HCT116 (cell line): ENCODE measurements at regions not wholly inside any gene's neighbourhood (a gene's known extent, or its start where the extent isn't known, plus 50 kb on each side); places are given as distances from the start of the nearest gene placed in this dataset.

Experiments
- ATAC-seq: fragments of 200-7000 bp; cut with Tn5 transposase; 2 replicates; pipeline ENCODE4 v1.9.1; 2020; ENCODE audit warnings: mild to moderate bottlenecking, moderate library complexity
- BruUV-seq: library from RNA; stranded (reverse); fragments of 400-500 nt; replicated peaks from 2 replicates; lab custom pipeline; 2021; lab: Mats Ljungman, UMichigan
- CTCF ChIA-PET: fragments of 300-600 bp; sonication (Branson Sonifier 250); formaldehyde crosslinking; loops from one replicate; lab custom pipeline; 2021; ENCODE audit warnings: antibody characterized with exemption; lab: Charles Lee
- POLR2A ChIA-PET: fragments of 300-600, 350-600 bp; sonication (Branson Sonifier 250); formaldehyde crosslinking; loops from one replicate; lab custom pipeline; 2021; ENCODE audit warnings: antibody characterized with exemption; lab: Charles Lee
- RAD21 ChIA-PET, 2 experiments: fragments of 300-600 bp; sonication (Branson Sonifier 250); formaldehyde crosslinking; loops; one replicate each; lab custom pipeline; 2023; ENCODE audit warnings: low total read pairs in 2 of 2; ENCODE audit not compliant: uncharacterized antibody in 2 of 2, unreplicated experiment in 2 of 2, low non-redundant PET in 1 of 2; lab: Charles Lee
- DNase-seq: peaks from one replicate; pipeline ENCODE4 v3.0.0-alpha.2; 2010; ENCODE audit warnings: low read depth, low spot score
- H2AFZ ChIP-seq: fragments of 200-600 bp; shearing (Covaris generic), sonication (generic); 2 replicates; pipeline ENCODE4 v1.6.1; 2017; ENCODE audit warnings: low read depth, mixed run types, mixed read lengths, antibody characterized with exemption, low read length; ENCODE audit not compliant: poor library complexity, severe bottlenecking
- H3K27ac ChIP-seq: 2 replicates; pipeline ENCODE4 v1.5.1; 2012; ENCODE audit warnings: low read depth, low read length
- H3K27me3 ChIP-seq: fragments of 200-600 bp; sonication (generic); 2 replicates; pipeline ENCODE4 v1.6.1; 2016; ENCODE audit warnings: mixed run types, low read length, mixed read lengths; ENCODE audit not compliant: insufficient read depth
- H3K36me3 ChIP-seq, 2 experiments: fragments of 200-500 bp in 1 of 2; fragments of 200-600 bp in 1 of 2; sonication (Bioruptor generic) in 1 of 2; sonication (generic) in 1 of 2; 2 replicates each; pipeline versions ENCODE4 v1.5.1 to v1.6.1; 2014 to 2016; ENCODE audit warnings: low read length in 2 of 2, inconsistent platforms in 1 of 2, mixed read lengths in 1 of 2, mixed run types in 1 of 2; ENCODE audit not compliant: insufficient read depth in 2 of 2, control insufficient read depth in 1 of 2
- H3K4me1 ChIP-seq, 2 experiments: fragments of 200-600 bp in 1 of 2; sonication (generic) in 1 of 2; 2 replicates each; pipeline versions ENCODE4 v1.5.1 to v1.6.1; 2012 to 2017; ENCODE audit warnings: low read length in 2 of 2, inconsistent platforms in 1 of 2, mild to moderate bottlenecking in 1 of 2, mixed read lengths in 1 of 2, mixed run types in 1 of 2, moderate library complexity in 1 of 2; ENCODE audit not compliant: insufficient read depth in 2 of 2, control insufficient read depth in 1 of 2
- H3K4me2 ChIP-seq: fragments of 200-600 bp; sonication (generic); 2 replicates; pipeline ENCODE4 v1.6.1; 2017; ENCODE audit warnings: mixed run types, low read length, mixed read lengths
- H3K4me3 ChIP-seq, 2 experiments: fragments of 200-600 bp in 1 of 2; sonication (generic) in 1 of 2; replicated peaks in 1 of 2; 2 replicates each; pipeline ENCODE4 v1.5.1; 2011 to 2016; ENCODE audit warnings: low read length in 2 of 2, control low read depth in 1 of 2, low read depth in 1 of 2, mild to moderate bottlenecking in 1 of 2, mixed read lengths in 1 of 2, mixed run types in 1 of 2
- H3K79me2 ChIP-seq: fragments of 200-600 bp; sonication (generic); 2 replicates; pipeline ENCODE4 v1.6.1; 2017; ENCODE audit warnings: mild to moderate bottlenecking, mixed run types, low read length, moderate library complexity, mixed read lengths; ENCODE audit not compliant: insufficient read depth
- H3K9ac ChIP-seq: fragments of 200-600 bp; sonication (generic); 2 replicates; pipeline ENCODE4 v1.6.1; 2016; ENCODE audit warnings: low read length, mixed read lengths
- H3K9me2 ChIP-seq: fragments of 200-600 bp; sonication (generic), shearing (Covaris generic); 2 replicates; pipeline ENCODE4 v1.6.1; 2017; ENCODE audit warnings: mixed run types, mild to moderate bottlenecking, moderate library complexity; ENCODE audit not compliant: insufficient read depth
- H3K9me3 ChIP-seq, 2 experiments: fragments of 200-500 bp in 1 of 2; fragments of 200-600 bp in 1 of 2; sonication (Bioruptor generic) in 1 of 2; sonication (generic) in 1 of 2; 2 replicates each; pipeline ENCODE4 v1.6.1; 2014 to 2017; ENCODE audit warnings: low read length in 2 of 2, mixed read lengths in 2 of 2, inconsistent platforms in 1 of 2, low read depth in 1 of 2, mild to moderate bottlenecking in 1 of 2, mixed run types in 1 of 2, moderate library complexity in 1 of 2; ENCODE audit not compliant: control insufficient read depth in 1 of 2, insufficient read depth in 1 of 2
- H4K20me1 ChIP-seq: fragments of 200-600 bp; sonication (generic), shearing (Covaris generic); 2 replicates; pipeline ENCODE4 v1.6.1; 2017; ENCODE audit warnings: mixed run types, mild to moderate bottlenecking, moderate library complexity; ENCODE audit not compliant: insufficient read depth
- CBX3 ChIP-seq: IDR thresholded peaks from 2 replicates; pipeline ENCODE4 v1.6.1; 2012; ENCODE audit warnings: low read depth
- CEBPB ChIP-seq: IDR thresholded peaks from 2 replicates; pipeline ENCODE4 v1.6.1; 2012; ENCODE audit warnings: low read depth
- EGR1 ChIP-seq: IDR thresholded peaks from 2 replicates; pipeline ENCODE4 v1.6.1; 2012; ENCODE audit warnings: low read depth
- FOSL1 ChIP-seq: IDR thresholded peaks from 2 replicates; pipeline ENCODE4 v1.6.1; 2012; ENCODE audit warnings: low read depth
- MAX ChIP-seq: IDR thresholded peaks from 2 replicates; pipeline ENCODE4 v1.6.1; 2012
- POLR2A ChIP-seq: IDR thresholded peaks from 2 replicates; pipeline ENCODE4 v1.7.0; 2011; ENCODE audit warnings: borderline replicate concordance; ENCODE audit not compliant: insufficient read depth, insufficient read length; ENCODE audit errors: extremely low read depth
- POLR2AphosphoS5 ChIP-seq: IDR thresholded peaks from 2 replicates; pipeline ENCODE4 v1.6.1; 2011; ENCODE audit warnings: mild to moderate bottlenecking, low read depth, low read length, moderate library complexity
- RAD21 ChIP-seq: IDR thresholded peaks from 2 replicates; pipeline ENCODE4 v1.6.1; 2012; ENCODE audit warnings: low read depth, mild to moderate bottlenecking
- SP1 ChIP-seq: IDR thresholded peaks from 2 replicates; pipeline ENCODE4 v1.6.1; 2012; ENCODE audit warnings: low read depth
- YY1 ChIP-seq: IDR thresholded peaks from 2 replicates; pipeline ENCODE4 v1.6.1; 2011; ENCODE audit warnings: low read length, low read depth, moderate library complexity, mild to moderate bottlenecking; ENCODE audit not compliant: insufficient replicate concordance; ENCODE audit errors: extremely low read depth
- intact Hi-C: fragments of 100-400 bp; cut with micrococcal nuclease; formaldehyde crosslinking; loops from 2 replicates; pipeline ENCODE4 v1.10.0; 2022
- TF ChIP-seq, protein P1 (sequence below): IDR thresholded peaks from 2 replicates; pipeline ENCODE4 v1.6.1; 2012
- TF ChIP-seq, protein P2 (sequence below), 3 experiments: fragments of 200-600 bp in 1 of 3; sonication (generic) in 1 of 3; IDR thresholded peaks in 2 of 3; conservative IDR thresholded peaks in 1 of 3; 2 replicates each; pipeline ENCODE4 v1.5.1; 2012 to 2017; ENCODE audit warnings: low read depth in 2 of 3, low read length in 2 of 3, antibody characterized with exemption in 1 of 3, borderline replicate concordance in 1 of 3, control low read depth in 1 of 3, mild to moderate bottlenecking in 1 of 3, mixed read lengths in 1 of 3, mixed run types in 1 of 3, moderate library complexity in 1 of 3; ENCODE audit not compliant: insufficient read depth in 1 of 3

DNA sequence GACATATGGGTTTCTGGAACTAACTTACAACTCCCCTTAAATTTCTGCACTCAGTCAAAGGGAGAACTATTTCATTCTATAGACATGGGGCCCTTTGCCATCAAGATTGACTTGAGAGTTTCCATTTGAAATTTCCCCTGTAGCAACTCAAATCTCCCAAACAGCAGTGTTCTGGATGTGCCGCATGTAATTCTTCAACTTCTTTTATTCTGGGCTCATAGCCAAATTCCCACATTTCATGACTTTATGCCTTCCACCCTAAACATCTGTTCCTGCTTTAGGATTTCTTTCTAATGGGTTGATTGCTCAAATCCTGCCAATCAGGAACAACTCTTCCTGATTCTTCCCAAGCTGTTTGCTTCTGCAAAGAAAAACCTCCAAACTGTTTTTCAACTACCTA is 336.0 kb downstream of the TBC1D4 start:
- RAD21 ChIA-PET = no interaction called here
- H2AFZ ChIP-seq = no peak overlapping the region
- H3K9me2 ChIP-seq = no peaks in the 10 kb centered on the region
- POLR2A ChIA-PET = no interaction called here
- DNase-seq (no peak), ATAC-seq (no peak)
- H3K9ac ChIP-seq = no peak overlapping the region
- no peaks in the 10 kb centered on the region for H3K36me3 ChIP-seq
- H3K4me2 ChIP-seq = no peak overlapping the region
- H3K4me1 ChIP-seq = no peaks in the 10 kb centered on the region
- intact Hi-C loops = no loop called here
- CTCF ChIA-PET = no interaction called here
- no TSS peak for BruUV-seq
- no peaks in the 10 kb centered on the region for H3K79me2 ChIP-seq
- no peaks in the 10 kb centered on the region for H4K20me1 ChIP-seq
- no peak overlapping the region for H3K27ac ChIP-seq
- H3K9me3 ChIP-seq = no peaks in the 10 kb centered on the region
- no peak overlapping the region for H3K4me3 ChIP-seq
- TF ChIP-seq, protein P1, sequence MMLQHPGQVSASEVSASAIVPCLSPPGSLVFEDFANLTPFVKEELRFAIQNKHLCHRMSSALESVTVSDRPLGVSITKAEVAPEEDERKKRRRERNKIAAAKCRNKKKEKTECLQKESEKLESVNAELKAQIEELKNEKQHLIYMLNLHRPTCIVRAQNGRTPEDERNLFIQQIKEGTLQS = no peak
- TF ChIP-seq POLR2A = no peak
- TF ChIP-seq, protein P2, sequence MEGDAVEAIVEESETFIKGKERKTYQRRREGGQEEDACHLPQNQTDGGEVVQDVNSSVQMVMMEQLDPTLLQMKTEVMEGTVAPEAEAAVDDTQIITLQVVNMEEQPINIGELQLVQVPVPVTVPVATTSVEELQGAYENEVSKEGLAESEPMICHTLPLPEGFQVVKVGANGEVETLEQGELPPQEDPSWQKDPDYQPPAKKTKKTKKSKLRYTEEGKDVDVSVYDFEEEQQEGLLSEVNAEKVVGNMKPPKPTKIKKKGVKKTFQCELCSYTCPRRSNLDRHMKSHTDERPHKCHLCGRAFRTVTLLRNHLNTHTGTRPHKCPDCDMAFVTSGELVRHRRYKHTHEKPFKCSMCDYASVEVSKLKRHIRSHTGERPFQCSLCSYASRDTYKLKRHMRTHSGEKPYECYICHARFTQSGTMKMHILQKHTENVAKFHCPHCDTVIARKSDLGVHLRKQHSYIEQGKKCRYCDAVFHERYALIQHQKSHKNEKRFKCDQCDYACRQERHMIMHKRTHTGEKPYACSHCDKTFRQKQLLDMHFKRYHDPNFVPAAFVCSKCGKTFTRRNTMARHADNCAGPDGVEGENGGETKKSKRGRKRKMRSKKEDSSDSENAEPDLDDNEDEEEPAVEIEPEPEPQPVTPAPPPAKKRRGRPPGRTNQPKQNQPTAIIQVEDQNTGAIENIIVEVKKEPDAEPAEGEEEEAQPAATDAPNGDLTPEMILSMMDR (IDR thresholded peaks at IDR 0.05 in 2 of 3, conservative IDR thresholded peaks at IDR 0.05 in 1 of 3; ENCODE audit: borderline replicate concordance in 1 of 3, insufficient read depth in 1 of 3, low read depth in 2 of 3, low read length in 2 of 3) = no peak
- no peak for TF ChIP-seq SP1
- TF ChIP-seq YY1 = no peak
- no peak for TF ChIP-seq MAX
- TF ChIP-seq CEBPB = no peak
- no peak for TF ChIP-seq CBX3
- TF ChIP-seq POLR2AphosphoS5 = no peak
- TF ChIP-seq RAD21 = no peak
- TF ChIP-seq FOSL1 = no peak
- TF ChIP-seq EGR1 = no peak
- 0 out of 2 replicates have a peak, but pooled peaks cover 5% of the 10 kb centered on the region for H3K27me3 ChIP-seq
